GM18870 (cell line): ENCODE measurements at regions not wholly inside any gene's neighbourhood (a gene's known extent, or its start where the extent isn't known, plus 50 kb on each side); places are given as distances from the start of the nearest gene placed in this dataset.

Source experiments
- ATAC-seq: cut with Tn5 transposase; IDR thresholded peaks from one replicate; pipeline ENCODE4 v1.9.1; 2021; ENCODE audit warnings: moderate library complexity; ENCODE audit not compliant: unreplicated experiment

DNA sequence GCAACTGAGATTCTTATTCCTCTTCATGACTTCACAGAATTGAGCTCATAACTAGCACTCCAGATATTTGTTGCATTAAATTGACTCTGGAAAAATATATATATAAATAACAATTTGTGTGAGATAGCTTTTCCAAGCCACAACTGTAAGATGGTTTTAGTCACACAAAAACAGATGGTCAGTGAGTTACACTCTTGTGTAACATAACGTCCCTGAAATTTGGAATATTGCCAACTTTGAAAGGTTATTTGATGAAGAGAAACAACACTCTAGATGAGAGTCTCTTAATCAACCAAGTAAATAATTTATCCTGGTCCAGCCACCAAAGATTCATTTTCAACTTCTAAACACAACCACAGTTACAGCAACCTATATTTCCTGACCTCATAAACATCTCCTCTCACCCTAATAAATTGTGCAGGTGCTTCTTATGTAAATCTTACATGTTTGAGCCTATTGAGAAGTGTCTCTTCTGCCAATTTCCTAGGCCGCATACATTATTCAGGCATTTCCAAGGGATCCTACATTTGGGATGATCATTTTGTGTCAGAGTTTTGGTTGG is 84.9 kb upstream of the ACP3 start:
- ATAC-seq = peak; percentile 37

DNA sequence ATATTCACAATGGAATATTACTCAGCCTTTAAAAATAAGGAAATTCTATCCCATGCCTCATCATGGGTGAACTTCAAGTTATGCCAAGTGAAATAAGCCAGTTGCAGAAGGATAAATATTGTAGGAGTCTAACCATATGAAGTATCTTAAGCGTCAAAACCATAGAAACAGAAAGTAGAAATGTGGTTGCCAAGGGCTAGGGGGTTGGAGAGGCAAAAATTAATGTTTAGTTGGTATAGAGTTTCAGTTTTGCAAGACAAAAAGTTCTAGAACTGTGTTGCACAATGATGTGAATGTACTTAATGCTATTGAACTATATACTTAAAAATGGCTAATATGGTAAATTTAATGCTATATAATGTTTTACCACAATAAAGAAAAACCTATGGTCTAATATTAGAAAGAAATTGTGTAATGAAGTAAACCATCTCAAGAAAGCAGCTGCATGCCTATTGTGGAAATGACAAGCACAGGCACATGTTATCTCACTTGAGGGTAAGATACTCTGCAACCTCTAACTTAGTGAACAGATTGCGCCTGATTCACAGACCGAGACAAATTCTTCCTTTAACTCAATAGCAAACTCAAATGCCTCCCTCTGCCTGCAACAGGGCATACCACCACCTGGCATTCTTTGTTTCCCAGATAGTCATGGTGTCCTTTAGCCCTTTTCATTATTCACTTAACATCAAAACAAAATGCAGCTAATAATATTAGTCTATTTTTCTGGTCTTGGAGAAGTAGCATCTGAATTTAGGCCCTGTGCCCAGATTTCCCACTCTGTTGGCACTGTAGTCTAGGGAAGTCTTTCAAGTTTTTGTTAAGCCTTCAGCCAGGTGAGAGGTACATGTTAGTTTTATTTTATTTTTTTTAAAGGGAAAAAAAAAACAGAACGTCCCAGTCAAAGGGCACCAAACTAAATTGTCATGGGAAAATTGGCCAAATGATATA is 80.2 kb upstream of the ACP3 start:
- peak; percentile 78 for ATAC-seq

DNA sequence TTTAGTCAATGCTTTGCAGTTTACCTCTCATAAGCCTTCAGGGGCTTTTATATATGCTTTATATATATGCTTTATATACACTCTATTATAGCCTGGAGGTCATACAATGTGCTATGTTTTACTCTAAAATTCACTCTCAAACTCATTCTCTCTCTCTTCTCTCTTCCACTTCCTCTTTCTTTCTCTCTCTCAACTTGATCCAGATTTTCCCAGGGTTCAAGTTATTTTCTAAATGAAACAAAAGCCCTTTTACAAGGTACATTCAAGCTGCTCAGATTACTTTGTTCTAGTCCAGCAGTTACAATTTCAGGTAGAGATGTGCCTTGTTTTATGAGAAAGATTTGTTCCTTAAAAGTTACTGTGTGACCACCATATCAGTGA is 79.6 kb upstream of the ACP3 start:
- ATAC-seq = no peak

GRCh38 chr3:132239587-132239986 is 77.6 kb upstream of the ACP3 start:
- no peak for ATAC-seq

DNA sequence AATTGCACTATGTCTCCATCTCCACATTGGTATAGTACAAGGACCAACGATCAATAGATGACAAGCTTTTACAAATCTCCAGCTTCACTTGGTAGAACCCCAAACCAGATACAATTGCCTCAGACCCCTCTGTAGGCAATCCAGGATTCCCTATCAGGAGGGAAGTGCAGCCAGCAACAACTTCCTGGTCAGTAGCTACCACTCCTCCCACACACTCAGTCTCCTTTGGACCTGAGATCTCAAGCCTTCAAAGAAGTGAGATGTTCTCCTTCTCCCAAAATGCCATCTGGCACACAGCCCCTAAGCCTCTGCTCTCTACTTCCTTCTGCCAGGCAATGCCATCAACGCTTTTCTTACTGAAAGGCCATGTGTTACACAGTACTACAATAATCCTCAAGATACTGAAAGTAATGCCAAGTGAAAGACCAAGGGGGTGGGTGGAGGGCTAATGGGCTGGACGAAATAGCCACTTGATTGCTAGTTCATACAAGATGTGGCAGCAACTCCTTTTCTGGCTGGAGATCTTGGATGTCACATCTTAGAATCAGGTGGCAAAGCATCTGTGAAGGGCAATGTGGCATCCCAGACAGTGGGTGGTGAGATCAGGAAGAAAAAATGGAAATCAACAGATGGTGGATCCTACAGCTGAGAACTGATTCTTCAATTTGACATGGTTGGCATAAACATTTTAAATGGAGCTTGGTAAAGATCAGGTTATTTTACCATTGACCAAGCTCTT is 75.3 kb upstream of the ACP3 start:
- no peak for ATAC-seq

DNA sequence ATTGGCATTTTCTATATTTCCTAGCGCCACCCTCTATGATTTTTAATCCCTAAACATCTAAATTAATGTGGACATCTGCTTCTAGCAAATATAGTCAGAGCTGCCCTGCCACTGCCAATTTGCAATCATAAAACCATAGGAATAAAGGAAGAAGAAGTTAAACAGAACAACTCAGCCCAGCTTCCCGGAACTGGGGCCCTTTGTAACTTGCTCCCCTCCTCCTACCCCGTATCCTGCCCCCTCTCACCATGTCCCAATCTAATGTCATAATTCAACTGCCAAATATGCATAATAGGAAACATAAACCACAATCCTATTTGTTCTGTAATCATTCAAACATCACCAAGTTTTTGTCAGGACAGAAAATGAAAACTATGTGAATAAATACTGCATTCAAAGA is 74.4 kb upstream of the ACP3 start:
- ATAC-seq = no peak

- no peak for ATAC-seq
Measured at GRCh38 chr3:132245552-132246142, 71.6 kb upstream of the ACP3 start.

DNA sequence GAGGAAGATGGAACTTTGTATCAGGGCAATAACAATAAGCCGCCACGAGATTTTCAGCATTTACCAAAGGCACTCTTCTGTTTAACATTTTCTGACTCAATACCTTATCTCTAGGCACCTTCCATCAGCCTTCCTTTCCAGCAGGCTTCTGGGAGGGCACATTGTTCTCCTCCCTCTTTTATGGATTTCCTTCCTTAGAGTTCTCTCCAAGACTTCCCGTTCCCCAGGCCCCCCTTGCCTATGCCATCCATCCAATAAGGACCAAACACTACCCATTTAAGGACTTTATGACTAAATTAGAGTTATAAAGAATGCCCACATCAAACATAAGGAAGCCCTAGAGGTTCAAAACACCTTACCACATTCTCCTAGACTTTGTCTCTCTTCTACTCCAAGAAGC is 71.0 kb upstream of the ACP3 start:
- no peak for ATAC-seq

DNA sequence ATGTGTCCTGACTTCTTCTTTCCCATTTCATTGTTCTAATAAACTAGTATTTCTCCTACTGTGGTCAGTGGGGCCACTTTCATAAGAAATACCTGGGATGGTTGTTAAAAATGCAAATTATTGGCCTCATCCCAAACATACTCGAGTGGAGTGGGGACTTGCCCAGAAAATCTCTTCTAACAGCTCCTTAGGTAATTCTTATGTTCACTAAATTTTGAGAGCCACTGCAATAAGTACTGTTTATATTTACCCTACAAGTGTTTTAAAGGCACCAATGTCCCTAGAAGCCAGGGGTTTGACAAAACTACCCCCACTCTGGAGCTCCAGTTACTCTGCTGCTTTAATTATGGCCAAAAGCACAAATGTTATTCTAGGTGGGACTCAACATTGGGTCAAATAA is 70.0 kb upstream of the ACP3 start:
- no peak for ATAC-seq

- no peak for ATAC-seq
Measured at GRCh38 chr3:132248490-132248889, 68.7 kb upstream of the ACP3 start.

DNA sequence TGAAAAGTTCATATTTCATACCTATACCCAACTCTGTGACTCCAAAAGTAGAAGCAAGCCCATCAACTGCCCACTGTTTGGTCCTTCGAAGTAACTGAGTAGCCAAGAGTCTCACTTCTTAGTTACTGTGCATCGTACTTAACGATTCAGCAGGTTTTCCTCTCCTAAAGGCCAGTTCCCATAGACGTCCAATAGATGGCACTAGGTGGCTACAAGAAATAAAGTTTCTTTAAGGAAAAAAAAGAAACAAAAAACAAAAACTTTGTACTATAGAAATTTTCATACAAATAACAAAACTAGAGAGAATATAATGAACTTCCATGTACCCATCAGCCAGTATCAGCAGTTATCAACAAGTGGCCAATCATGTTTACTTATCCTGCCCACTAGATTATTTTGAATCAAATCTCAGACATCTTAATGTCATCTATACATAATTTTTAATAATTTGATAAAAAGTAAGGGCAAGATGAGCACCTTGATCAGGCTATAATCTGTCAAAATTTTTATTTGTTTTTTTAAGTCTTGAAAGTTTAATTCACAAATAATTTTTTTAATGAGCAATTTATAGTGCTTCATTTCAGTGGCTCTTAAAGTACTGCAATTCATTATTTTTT is 63.8 kb upstream of the ACP3 start:
- ATAC-seq = peak; percentile 52

DNA sequence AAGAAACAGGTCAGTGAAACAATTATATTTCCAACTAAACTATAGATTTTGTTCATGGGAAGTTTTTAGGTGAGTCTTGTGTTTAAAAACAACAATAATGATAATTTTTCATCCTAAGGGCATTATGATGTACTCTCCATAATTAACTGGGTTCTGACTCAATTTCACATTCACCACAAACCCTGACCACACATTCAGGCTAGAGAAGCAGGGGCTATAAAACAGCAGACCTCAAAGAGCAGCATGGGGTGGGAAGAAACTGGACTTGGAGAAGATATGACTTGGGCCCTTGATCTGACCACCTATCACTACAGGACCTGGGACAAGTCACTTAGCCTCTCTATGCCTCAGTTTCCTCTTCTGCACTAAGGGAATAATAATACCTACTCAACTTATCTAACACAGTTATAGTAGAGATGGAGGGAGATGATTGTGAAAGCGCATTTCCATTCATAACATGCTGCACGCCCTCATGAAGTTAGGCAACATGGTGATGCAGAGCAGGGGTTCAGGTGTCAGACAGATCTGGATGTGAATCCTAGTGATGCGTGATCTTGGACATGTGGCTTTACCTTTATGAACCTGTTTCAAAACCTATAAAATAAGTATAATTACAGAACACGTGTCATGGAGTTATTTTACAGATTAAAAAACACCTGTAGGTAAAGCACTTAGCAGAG is 63.0 kb upstream of the ACP3 start:
- no peak for ATAC-seq

DNA sequence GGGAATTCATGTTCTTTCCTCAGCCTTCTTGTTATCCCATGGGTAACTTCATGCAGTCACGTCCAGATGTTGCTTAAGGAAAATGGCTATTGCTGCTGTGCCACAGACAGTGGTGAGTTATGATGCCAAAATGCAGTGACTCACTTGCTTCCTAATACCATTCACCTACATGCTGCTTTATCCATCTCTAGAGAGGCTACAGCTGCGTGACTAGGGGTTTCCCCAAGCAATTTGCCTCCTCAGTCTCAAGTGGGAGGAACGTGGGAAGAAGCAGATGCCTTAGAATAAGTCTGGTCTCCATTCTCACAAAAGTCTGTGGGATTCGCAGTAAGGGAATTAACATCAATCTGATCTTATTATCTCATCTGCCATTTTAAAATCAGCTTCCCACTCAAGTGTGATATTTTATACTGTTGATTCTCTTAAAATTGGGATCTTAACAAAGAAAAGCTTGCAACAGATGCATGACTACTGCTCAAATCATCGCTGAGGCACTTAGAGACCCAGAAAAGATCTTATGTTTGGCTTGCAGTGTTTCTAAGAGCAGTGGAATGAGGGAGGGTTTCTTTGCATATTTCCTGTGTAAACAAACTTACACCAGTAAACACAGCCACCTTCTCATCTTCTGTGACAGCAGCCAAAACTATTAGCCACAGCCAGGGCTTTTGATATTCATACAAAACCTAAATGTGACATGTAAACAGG is 62.0 kb upstream of the ACP3 start:
- ATAC-seq = no peak

- ATAC-seq = no peak
Measured at GRCh38 chr3:132256989-132257388, 60.2 kb upstream of the ACP3 start.

DNA sequence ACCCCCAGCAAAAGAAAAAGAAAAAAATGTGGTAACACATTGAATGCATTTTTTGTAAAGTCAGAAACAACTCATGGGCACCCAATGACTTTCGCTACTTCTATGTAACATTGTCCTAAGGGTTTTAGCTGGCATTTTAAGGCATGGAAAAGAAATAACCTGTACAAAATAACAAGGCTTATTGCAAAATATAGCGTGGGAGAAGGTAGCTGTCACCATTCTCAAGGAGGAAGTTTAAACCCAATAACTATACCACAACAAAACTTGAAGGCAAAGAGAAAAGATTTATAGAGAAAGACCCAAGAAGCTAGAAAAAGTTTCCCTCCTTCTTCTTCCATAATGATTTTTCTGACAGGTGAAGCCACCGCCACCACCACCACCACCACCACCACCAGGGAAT is 55.7 kb upstream of the ACP3 start:
- ATAC-seq = no peak

GRCh38 chr3:132262305-132262704 is 54.9 kb upstream of the ACP3 start:
- no peak for ATAC-seq

GRCh38 chr3:132262956-132263355 is 54.3 kb upstream of the ACP3 start:
- ATAC-seq = no peak

DNA sequence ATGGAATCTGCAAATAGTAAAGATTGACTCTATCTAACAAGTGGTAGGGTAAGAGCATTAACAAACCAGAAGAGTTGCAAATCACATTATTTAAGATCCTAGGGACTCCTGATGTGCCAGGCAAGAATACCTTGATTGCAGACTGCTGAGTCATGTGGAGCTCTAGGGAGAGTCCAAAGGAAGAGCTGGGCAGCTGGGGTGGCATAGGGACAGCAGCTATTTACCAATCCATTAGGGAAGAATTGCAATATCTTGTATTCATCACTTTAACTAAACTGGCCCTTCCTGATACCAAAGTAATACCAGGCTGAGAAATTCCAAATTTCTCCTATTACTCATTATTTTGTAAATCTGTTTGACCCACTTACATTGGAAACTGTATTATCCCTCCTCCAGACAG is 52.2 kb upstream of the ACP3 start:
- ATAC-seq = no peak

DNA sequence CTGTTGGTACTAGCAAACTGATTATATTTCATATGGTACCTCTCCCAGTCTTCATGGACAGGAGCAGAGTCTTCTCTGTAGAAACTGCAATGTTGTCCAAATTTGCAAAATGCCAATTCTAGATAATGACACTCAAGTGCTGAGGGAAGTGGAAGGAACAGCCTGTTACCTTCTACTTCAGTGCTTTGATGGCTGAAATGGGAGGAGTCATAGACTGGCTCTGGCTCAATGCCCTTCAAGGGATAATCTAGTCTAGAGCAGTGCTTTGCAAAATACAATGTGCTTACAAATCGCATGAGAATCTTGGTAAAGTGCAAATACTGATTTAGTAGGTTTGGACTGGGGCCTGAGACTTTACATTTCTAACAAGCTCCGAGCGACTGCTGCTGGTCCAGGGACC is 51.7 kb upstream of the ACP3 start:
- ATAC-seq = no peak

DNA sequence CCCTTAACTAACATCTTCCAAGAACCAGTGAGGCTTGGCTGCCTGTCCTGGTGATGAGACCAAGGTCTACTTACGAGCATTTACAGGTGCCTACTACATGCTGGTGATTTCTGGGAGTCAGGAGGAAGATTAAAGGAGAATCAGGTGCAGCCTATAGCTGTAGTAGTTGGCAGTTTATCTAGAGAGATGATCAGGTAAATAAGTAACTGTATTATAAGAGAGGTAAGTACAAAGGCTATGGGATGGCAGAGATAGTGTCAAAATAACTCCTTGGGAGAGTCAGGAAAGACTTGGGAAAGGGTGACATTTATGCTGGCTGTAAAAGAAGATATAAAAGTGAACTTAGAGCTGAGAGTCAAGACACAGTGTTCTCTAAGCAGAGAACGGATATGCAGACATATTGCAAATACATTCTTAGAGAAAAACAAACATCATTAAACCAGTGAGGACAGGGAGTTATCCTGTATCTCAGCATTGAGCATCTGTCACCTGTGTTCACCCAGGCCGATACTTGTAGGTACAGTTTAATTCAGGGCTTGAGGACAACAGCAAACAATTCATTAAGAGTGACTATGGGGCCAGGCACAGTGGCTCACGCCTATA is 49.7 kb upstream of the ACP3 start:
- no peak for ATAC-seq
